K562 (cell line): ENCODE measurements at regions not wholly inside any gene's neighbourhood (a gene's known extent, or its start where the extent isn't known, plus 50 kb on each side); places are given as distances from the start of the nearest gene placed in this dataset.

Experiments used
- ATAC-seq: fragments of 200-7000 bp; cut with Tn5 transposase; 3 replicates; pipeline ENCODE4 v1.9.1; 2020; ENCODE audit warnings: moderate library complexity
- BruUV-seq: library from RNA; stranded (reverse); fragments of 400-500 nt; replicated peaks from 2 replicates; lab custom pipeline; 2021; lab: Mats Ljungman, UMichigan
- CTCF ChIA-PET: fragments of 300-600 bp; formaldehyde crosslinking; extraction: SDS; loops from one replicate; lab custom pipeline; 2021; ENCODE audit warnings: low intra/inter-chr PET ratio; lab: Yijun Ruan, JAX
- POLR2A ChIA-PET: fragments of 300-600, 350-650 bp; sonication (Branson Sonifier 250); formaldehyde crosslinking; extraction: SDS; loops from one replicate; lab custom pipeline; 2021; ENCODE audit warnings: antibody characterized with exemption, inconsistent platforms; lab: Yijun Ruan, JAX
- DNase-seq, 4 experiments: peaks; one replicate each; pipeline versions ENCODE4 v3.0.0 to v3.0.0-alpha.2; 2011 to 2018; ENCODE audit warnings: low spot score in 3 of 4, mixed read lengths in 3 of 4; ENCODE audit errors: extremely low read depth in 1 of 4
- FAIRE-seq: peaks from 2 replicates; lab custom pipeline; 2011; peaks lifted over from hg19 to GRCh38; lab: Jason Lieb, UNC
- H2AFZ ChIP-seq: 2 replicates; pipeline ENCODE4 v1.6.0; 2011; ENCODE audit warnings: low read depth, low read length, control low read depth, inconsistent platforms
- H3K27ac ChIP-seq: fragments of 200-600 bp; 3 replicates; pipeline ENCODE4 v1.8.0; 2011; ENCODE audit warnings: low read depth, mild to moderate bottlenecking, control low read depth, inconsistent platforms, low read length, moderate library complexity, mixed read lengths; ENCODE audit errors: extremely low read depth
- H3K27me3 ChIP-seq, 2 experiments: fragments of 300-600 bp in 1 of 2; 2 replicates in 1 of 2; 3 replicates in 1 of 2; pipeline versions ENCODE4 v1.6.0 to v1.8.0; 2011; ENCODE audit warnings: inconsistent platforms in 2 of 2, low read length in 2 of 2, mild to moderate bottlenecking in 1 of 2, mixed read lengths in 1 of 2, moderate library complexity in 1 of 2; ENCODE audit not compliant: control insufficient read depth in 2 of 2, insufficient read depth in 2 of 2
- H3K36me3 ChIP-seq: fragments of 300-600 bp; 3 replicates; pipeline ENCODE4 v1.8.0; 2011; ENCODE audit warnings: mild to moderate bottlenecking, low read length, inconsistent platforms; ENCODE audit not compliant: control insufficient read depth, insufficient read depth
- H3K4me1 ChIP-seq, 2 experiments: fragments of 200-600 bp in 1 of 2; replicated peaks in 1 of 2; 2 replicates in 1 of 2; 3 replicates in 1 of 2; pipeline versions ENCODE4 v1.5.1 to v1.8.0; 2011; ENCODE audit warnings: inconsistent platforms in 2 of 2, low read length in 2 of 2, mild to moderate bottlenecking in 1 of 2, mixed read lengths in 1 of 2, moderate library complexity in 1 of 2; ENCODE audit not compliant: control insufficient read depth in 2 of 2, insufficient read depth in 2 of 2
- H3K4me2 ChIP-seq: 2 replicates; pipeline ENCODE4 v1.6.1; 2011; ENCODE audit warnings: low read length, control low read depth, inconsistent platforms, mixed read lengths; ENCODE audit not compliant: insufficient read depth
- H3K4me3 ChIP-seq: fragments of 200-600 bp; sonication (generic), shearing (Covaris generic); 2 replicates; pipeline ENCODE4 v1.5.1; 2016; ENCODE audit warnings: control low read depth, inconsistent platforms
- H3K79me2 ChIP-seq: fragments of 200-600 bp; 3 replicates; pipeline ENCODE4 v1.8.0; 2011; ENCODE audit warnings: low read length, inconsistent platforms; ENCODE audit not compliant: control insufficient read depth, insufficient read depth
- H3K9ac ChIP-seq, 2 experiments: 2 replicates each; pipeline versions ENCODE4 v1.6.0 to v1.6.1; 2011; ENCODE audit warnings: low read depth in 2 of 2, low read length in 2 of 2, control low read depth in 1 of 2, inconsistent platforms in 1 of 2, mild to moderate bottlenecking in 1 of 2, mixed read lengths in 1 of 2; ENCODE audit not compliant: insufficient read depth in 1 of 2
- H3K9me1 ChIP-seq: one replicate; pipeline ENCODE4 v1.6.0; 2011; ENCODE audit warnings: inconsistent platforms, mild to moderate bottlenecking, low read length, moderate library complexity; ENCODE audit not compliant: control insufficient read depth, insufficient read depth
- H3K9me3 ChIP-seq: replicated peaks from 2 replicates; pipeline ENCODE4 v1.5.1; 2011; ENCODE audit warnings: low read depth, low read length, inconsistent platforms; ENCODE audit not compliant: control insufficient read depth, insufficient read depth
- H4K20me1 ChIP-seq: replicated peaks from 2 replicates; pipeline ENCODE4 v1.6.1; 2011; ENCODE audit warnings: low read length, inconsistent platforms, mixed read lengths; ENCODE audit not compliant: control insufficient read depth, insufficient read depth
- MNT ChIP-seq, 2 experiments: fragments of 450-650 bp; conservative IDR thresholded peaks; 2 replicates each; pipeline ENCODE4 v1.6.1; 2017; ENCODE audit warnings: mild to moderate bottlenecking in 2 of 2, moderate library complexity in 2 of 2
- NFE2L1 ChIP-seq: fragments of 450-650 bp; IDR thresholded peaks from 2 replicates; pipeline ENCODE4 v1.6.1; 2016; ENCODE audit warnings: missing genetic modification characterization, low read depth, mild to moderate bottlenecking, missing compliant biosample characterization, moderate library complexity, borderline replicate concordance
- RBM14 ChIP-seq: fragments of 200-400 bp; formaldehyde crosslinking; IDR thresholded peaks from 2 replicates; pipeline ENCODE4 v1.6.1; 2018; ENCODE audit warnings: low read depth, mild to moderate bottlenecking, low read length, moderate library complexity, borderline replicate concordance; ENCODE audit not compliant: insufficient read depth
- RFX5 ChIP-seq: IDR thresholded peaks from 2 replicates; pipeline ENCODE4 v1.6.1; 2011; ENCODE audit warnings: low read depth, mild to moderate bottlenecking, improper control_type of control experiment, low read length
- VEZF1 ChIP-seq: fragments of 200-800 bp; sonication (Bioruptor generic); IDR thresholded peaks from 2 replicates; pipeline ENCODE4 v1.6.1; 2017; ENCODE audit warnings: missing genetic modification characterization, missing compliant biosample characterization
- WHSC1 ChIP-seq: IDR thresholded peaks from one replicate; pipeline ENCODE4 v1.6.1; 2012; ENCODE audit warnings: low read length, control low read depth, inconsistent platforms
- ZNF277 ChIP-seq: fragments of 250-450 bp; sonication (Bioruptor Pico); IDR thresholded peaks from 2 replicates; pipeline ENCODE4 v1.8.0; 2022; ENCODE audit warnings: inconsistent platforms, mild to moderate bottlenecking, moderate library complexity, borderline replicate concordance
- ZNF436 ChIP-seq: fragments of 250-450, 450-650 bp; sonication (Bioruptor Pico); formaldehyde crosslinking; IDR thresholded peaks from 2 replicates; pipeline ENCODE4 v1.7.0; 2020; ENCODE audit warnings: mild to moderate bottlenecking
- ZNF79 ChIP-seq: fragments of 250-450 bp; sonication (Bioruptor Pico); IDR thresholded peaks from 2 replicates; pipeline ENCODE4 v1.4.0; 2020; ENCODE audit warnings: low read depth, mild to moderate bottlenecking, moderate library complexity
- WGBS: fragments of 100-300 bp; shearing (Covaris generic); methylation state at CpG from one replicate; pipeline ENCODE4 v1.1.6; 2016; ENCODE audit warnings: low coverage, mixed read lengths; ENCODE audit not compliant: insufficient coverage; ENCODE audit errors: missing lambda C conversion rate; 5-methylcytosine and 5-hydroxymethylcytosine counted together
- in situ Hi-C: fragments of 300-500 bp; cut with MboI; formaldehyde crosslinking; loops from 4 replicates; pipeline ENCODE4 v1.15.0; 2018; ENCODE audit warnings: inconsistent platforms, mixed read lengths
- intact Hi-C: fragments of 100-400 bp; cut with micrococcal nuclease; formaldehyde crosslinking; loops from 2 replicates; pipeline ENCODE4 v1.14.2; 2022

GRCh38 chr11:127490896-127491295 lies 490.3 kb upstream of the KIRREL3 start:
- 0% methylated on average over 2 of the region's 2 CpGs for WGBS
- Histone ChIP-seq H3K4me3 (no peak overlapping the region), H3K4me1 (no peaks in the 10 kb centered on the region), H3K27ac (no peak overlapping the region), H3K4me2 (no peak overlapping the region), H3K9me1 (no peaks in the 10 kb centered on the region), H3K27me3 (no peaks in the 10 kb centered on the region), H3K36me3 (no peaks in the 10 kb centered on the region), H2AFZ (no peak overlapping the region), H4K20me1 (no peaks in the 10 kb centered on the region), H3K79me2 (no peaks in the 10 kb centered on the region), H3K9me3 (no peaks in the 10 kb centered on the region), H3K9ac (no peak overlapping the region)
- intact Hi-C loops: no loop called here
- no peak for DNase-seq
- FAIRE-seq: no peak
- CTCF ChIA-PET: no interaction called here
- ATAC-seq: no peak
- TF ChIP-seq WHSC1 (no peak), ZNF277 (CRISPR knock-in tag) (no peak), MNT (conservative IDR thresholded peaks at IDR 0.05) (no peak), RFX5 (no peak), ZNF436 (no peak), RBM14 (no peak), ZNF79 (CRISPR knock-in tag) (no peak), VEZF1 (no peak), NFE2L1 (no peak)
- no TSS peak for BruUV-seq
- POLR2A ChIA-PET: no interaction called here
- in situ Hi-C loops: no loop called here
